HG02938 (cell line): ENCODE measurements at regions not wholly inside any gene's neighbourhood (a gene's known extent, or its start where the extent isn't known, plus 50 kb on each side); places are given as distances from the start of the nearest gene placed in this dataset.

ENCODE experiments used
- ATAC-seq: cut with Tn5 transposase; IDR thresholded peaks from one replicate; pipeline ENCODE4 v1.9.1; 2021; ENCODE audit warnings: mild to moderate bottlenecking, moderate library complexity; ENCODE audit not compliant: unreplicated experiment

DNA sequence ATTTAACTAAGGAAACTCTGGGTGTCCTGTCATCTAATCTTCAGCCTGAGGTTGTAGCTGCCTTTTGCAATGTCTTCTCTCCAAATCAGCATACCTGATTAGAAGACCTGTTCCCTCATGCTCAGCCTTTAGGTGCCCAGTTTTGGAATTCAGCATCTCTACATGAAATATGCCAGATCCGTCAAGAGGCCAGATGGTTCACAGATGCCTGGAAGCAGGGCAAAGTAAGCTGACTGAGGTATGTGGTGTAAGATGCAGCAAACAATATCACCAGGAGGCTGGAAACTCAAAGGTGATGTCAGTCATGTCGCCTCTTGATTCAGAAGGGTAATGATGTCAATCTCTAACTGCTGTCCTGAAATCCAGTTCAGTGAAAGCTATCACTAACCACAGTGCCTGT, 324.4 kb downstream of the PRELID2 start:
- no peak for ATAC-seq

DNA sequence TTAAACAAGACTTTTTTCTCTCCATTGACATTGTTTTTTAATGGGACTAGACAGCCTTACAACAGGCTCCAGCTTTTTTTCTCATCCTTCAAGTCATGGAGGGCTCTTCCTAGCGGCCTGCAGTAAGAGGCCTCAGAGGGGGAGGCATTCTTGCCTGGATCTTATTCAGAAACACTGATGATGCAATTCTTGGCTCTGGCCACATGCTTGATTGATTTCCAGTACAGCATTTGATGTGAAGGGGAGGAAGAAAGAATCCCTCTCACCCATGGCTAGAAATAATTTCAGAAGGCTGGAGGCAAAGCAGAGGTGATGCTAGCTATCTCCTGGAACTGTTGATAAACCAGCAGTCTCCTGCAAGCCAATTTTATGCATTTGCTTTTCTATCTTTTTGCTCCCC, 324.8 kb downstream of the PRELID2 start:
- ATAC-seq: no peak

DNA sequence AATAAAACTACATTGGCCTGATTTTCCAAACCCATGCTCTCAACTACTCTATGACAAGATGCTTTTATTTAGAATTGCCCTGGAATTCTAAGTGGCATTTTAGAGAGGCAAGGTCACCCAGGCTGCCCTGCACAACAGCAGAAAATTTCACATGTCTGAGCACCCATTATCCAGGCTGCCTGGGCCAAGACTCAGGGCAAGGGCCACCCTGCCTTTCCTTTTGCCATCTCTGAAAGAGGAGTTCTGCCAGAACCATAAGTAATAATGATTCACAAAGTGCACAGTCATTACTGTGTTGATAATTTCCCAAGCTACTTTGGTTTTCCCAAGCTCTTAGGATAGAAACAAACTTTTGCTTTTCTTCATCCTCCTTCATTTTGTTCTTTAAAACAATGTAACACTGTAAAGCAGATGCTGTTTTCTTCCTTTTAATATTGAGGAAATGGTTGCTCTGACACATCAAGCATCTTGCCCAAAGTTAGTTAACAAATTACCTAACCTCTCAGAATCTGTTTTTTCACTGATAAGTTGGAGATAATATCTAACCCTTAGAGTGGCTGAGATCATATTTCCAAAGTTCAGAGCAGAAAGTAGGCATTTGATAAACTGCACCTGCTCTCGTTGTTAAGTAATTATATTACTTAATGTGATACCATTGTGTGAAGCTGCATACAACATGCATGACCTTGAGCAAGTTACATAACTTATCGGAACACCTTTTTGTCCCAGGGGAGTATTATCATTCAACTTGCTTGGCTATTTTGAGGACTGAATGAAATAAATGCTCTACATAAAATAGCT, 325.6 kb downstream of the PRELID2 start:
- no peak for ATAC-seq

DNA sequence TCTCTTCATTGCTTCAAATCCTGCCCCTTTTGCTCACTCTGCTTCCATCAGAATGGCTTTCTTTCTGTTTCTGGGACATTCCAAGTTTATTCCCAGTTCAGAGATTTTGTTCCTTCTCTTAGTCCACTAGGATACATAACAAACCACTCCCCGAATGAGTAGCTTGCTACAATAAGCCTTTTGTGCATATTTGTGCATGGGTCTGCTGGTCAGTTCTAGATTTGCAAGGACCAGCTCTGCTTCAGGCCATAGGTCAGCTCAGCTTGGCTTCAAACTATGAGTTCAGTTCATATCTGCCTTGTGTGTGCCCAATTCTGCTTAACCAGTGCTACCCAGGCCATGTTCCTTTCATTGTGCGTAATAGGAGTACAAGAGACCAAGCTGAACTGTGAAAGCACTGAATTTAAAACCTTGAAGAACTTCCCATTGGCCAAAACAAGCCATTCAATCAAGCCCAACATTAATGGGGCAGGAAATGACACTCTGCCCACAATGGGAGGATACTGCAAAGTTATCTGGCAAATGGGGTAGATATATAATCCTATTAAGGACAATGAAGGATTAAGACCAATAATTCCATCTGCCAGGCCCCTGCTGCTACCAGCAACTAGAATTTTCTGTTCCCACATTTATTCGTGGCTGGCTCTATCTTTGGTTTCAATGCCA, 328.8 kb downstream of the PRELID2 start:
- no peak for ATAC-seq

DNA sequence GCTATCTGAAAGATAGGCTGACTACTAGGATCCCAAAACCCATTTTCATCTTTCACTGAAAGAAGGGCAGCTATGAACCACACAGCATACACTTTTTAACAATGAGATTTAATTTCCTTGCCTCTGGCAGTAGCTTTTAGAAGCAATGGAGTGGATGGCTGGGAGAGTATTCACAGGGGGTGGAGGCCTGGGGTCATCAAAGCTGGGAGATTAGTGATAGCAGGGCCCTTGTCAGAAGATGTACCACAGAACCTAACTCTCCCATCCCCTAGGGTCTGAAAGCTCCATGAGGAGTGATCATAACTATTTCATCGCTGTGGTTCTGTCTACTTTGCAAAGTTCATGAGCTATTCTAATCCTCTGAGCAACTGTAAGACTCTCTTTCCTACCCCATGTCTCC, 332.2 kb downstream of the PRELID2 start:
- no peak for ATAC-seq

DNA sequence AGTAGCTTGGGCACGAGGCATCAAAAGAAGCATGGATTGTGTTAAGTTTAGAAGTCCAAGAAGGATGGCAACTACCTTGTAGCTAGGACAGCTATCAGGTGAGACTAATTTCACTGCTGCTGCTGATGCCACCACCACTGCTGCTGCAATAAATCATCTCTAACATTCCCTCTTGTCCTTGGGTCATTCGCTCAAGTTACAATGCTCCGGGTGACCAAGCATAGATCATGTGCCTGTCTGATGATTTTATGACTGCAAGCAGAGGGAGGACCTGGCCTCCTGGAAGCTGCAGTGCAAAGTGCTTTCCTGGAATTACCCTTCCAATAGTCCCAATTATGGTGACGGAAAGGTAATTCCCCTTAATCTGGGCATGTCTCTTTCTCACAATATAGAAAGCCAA, 334.4 kb downstream of the PRELID2 start:
- ATAC-seq: no peak

DNA sequence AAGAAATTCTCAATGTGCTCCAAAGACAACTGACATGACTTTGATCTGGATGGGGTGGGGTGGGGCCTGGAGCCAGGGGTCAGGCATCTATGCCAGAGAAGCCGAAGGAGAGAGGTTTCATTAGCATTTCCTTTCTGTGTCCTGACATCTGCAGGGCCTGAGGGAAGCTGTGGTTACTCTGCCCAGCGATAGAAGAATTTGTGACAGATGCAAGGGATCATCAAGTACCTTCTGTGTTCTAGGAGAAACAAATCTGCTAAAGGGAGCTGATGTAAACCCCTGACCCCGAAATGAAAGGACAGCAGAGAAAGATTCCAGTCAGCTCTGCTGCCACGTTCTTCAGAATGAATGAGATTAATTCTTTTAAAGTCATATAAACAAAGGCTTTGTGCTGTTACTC, 335.7 kb downstream of the PRELID2 start:
- ATAC-seq: no peak

DNA sequence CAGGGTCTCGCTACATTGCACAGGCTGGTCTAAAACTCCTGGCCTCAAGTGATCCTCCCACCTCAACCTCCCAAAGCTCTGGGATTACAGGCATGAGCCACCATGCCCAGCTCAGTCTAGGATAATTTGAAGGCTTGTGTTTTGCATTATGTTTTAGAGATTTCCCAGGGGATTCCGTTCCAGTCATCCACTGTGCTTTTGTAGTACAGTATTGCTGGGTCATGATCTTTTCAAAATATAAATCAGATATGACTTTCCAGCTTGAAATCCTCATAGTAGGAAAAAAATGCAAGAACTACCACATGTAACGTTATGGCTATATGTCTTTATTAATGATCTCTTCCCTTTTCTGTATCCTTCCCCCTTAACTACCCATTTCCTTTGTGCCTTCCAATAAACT, 338.1 kb downstream of the PRELID2 start:
- no peak for ATAC-seq

DNA sequence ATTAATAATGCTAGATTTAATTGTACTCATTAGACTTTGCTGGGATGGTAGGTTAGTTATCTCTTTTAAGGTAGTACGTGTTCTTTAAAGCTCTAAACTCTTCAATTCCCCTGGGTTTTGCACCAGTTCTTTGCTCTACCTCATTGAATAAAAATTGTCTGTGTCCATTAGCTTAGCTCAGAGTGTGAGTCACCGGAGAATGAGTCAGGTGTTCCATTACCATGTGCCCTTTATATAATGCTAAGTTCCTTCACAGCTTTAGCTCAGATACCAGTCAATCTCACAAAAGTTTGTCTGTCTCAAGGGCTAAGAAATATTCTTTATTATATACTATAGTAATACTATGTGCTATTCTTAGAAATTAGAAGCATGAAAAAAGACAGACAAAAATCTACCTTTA, 339.4 kb downstream of the PRELID2 start:
- ATAC-seq: no peak

DNA sequence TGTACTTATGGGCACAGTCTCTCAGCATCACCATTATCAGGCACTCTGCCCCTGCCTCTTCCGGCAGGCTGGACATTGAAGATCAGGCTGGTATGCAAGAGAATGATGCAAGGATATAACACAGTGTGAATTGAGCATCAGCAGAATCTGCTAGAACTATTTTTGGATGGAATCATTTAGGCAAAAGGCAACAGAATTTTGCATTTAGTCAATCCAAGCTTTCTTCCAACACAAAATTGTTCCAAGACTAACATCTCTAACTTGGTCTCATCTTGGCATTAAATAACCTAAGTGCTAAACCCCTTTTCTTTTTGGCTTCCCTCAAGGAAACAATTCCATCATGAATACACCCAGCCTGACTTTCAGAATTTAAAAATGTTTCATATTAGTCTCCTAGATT, 339.9 kb downstream of the PRELID2 start:
- no peak for ATAC-seq

DNA sequence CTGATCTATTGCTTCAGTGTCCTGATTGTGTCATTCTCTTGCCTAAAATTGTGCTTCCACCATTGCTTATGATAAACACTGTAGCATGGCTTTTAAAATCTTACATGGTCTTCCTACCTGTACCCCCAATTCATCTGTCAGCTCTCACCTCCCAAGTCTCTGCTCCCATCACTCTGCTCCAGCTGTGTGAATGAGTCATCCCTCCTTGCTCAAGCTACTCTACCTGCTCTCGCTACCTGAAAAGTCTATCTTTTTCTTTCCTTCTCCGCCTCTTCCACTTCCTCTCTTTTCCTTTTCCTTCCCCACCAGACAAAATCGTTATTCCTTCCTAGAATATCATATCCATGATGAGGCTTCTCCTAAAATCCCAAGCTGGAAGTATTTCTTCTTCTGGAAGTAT, 341.7 kb downstream of the PRELID2 start:
- ATAC-seq: no peak

DNA sequence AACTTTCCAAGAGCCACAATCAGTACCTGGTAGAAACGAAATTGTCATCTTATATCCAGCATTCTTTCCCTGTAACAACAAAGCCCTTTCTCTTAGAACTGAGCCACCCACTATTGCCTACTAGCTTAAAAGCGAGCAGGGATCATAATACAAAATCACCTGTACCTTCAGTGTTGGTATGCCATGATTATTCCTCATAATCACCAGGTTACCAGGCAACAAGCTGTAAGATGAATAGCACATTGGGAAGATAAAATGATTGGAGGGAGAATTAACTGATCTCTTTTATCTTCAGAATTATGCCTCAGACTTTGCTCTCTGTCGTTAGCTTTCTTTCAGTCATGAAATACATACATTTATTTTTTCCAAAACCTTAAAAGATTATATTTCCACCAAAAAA, 345.6 kb downstream of the PRELID2 start:
- no peak for ATAC-seq

DNA sequence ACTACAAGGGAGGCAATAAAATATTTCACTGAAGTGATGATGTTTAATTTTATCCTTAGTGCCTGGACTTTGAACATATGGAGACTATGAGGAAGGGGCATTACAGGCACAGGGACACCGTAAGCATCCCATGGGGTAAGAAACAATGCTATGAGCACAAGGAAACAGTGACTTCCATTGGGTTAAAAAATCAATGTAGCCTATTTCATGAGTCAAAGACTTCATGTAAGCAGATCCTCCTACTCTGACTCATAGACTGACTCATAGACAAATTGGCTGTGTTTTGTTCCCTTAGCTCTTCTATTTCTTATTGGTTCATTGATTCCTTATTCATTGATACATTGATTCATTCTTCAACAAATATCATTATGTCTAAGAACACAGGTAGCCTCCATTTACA, 351.0 kb downstream of the PRELID2 start:
- no peak for ATAC-seq

DNA sequence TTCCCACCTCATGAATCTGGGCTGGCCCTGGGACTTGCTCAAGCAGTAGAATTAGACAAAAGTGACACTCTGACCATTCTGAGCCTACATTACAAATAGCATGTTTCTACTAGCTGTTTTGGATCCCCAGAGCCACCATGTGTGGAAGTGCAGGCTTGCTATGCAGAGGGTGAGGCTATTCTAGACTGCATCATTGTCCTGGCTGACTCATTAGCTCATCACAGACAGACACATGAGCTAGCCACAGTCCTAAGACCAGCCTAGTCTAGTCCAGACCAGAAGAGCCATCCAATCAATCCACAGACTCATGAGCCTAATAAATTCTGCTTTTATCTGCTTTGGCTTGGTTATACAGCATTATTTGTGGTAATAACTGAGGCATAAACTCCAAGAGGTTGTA, 351.9 kb downstream of the PRELID2 start:
- ATAC-seq: no peak

DNA sequence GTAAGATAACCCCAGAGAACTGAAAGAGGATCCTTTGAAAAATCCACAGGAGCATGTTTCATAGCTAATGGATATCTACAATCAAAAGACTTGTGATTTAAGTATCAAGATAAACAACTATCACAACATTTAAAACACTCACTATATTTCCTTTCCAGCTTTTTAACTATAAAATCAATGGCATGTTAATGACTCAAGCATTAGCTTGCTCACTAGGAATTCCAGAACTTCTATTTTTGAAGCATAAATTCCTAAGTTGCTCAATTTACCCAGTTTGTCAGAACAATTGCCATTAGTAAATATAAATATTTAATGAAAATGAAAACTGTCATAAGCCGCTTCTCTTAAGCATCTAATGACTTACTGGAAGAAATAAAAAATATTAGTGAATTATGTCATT, 355.3 kb downstream of the PRELID2 start:
- ATAC-seq: no peak

DNA sequence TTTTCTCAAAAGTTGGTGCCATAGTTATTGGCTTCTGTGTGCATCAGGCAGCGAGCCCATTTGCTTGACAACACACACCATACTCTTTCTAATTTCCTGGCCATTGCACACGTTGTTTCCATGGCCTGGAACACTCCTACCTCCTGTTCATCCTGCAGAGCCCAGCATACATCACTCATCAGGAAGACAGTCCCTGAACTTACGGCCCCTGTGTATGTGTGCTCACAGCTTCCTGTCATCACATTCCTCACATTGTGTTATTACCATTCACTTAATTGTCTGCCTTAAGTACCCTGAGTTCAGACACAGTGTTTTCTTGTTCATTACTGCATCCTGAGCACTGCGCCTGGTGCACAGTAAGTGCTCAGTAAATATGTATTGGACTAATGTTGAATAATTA, 355.9 kb downstream of the PRELID2 start:
- no peak for ATAC-seq

DNA sequence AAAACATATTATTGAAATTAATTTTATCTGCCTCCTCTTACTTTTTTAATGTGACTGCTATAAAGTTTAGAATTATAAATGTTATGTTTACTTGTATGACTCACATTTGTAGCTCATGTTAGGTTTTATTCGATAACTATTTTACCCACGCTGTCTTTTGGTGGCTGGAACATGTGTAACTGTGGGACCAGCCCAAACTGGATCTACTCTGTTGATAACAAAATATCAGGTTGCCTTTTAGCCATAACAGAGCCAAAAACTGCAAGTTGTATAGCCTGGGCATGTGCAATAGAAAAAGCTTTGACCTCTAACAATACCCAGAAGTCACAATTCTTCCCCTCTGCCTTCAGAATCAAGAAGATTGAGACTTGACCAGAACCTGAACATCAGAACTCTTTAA, 356.5 kb downstream of the PRELID2 start:
- no peak for ATAC-seq

DNA sequence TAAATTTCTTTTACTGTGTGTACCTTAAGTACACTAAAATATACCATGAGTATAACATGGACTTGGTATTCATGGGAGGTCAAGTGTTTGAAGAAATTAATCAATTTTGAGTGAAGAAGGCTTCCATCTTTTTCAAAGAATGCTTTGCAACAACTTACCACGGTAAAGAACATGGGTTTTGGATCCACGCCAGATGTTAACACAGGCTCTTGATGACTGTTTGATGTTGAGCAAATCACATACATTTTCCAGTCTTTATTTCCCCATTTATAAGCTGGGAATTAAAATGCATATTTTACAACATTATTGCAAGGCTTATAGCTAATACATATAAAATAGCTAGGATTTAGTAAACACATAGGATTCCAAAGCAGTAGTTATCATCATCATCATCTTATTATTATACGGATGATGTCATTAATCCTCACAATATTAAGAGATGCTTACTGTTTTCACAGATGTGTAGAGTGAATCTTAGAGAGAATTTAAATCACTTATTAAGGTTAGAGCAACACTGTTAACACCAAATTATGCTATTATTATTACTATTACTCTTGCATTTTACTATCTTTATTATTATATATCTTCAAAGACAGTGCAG, 362.0 kb downstream of the PRELID2 start:
- no peak for ATAC-seq

DNA sequence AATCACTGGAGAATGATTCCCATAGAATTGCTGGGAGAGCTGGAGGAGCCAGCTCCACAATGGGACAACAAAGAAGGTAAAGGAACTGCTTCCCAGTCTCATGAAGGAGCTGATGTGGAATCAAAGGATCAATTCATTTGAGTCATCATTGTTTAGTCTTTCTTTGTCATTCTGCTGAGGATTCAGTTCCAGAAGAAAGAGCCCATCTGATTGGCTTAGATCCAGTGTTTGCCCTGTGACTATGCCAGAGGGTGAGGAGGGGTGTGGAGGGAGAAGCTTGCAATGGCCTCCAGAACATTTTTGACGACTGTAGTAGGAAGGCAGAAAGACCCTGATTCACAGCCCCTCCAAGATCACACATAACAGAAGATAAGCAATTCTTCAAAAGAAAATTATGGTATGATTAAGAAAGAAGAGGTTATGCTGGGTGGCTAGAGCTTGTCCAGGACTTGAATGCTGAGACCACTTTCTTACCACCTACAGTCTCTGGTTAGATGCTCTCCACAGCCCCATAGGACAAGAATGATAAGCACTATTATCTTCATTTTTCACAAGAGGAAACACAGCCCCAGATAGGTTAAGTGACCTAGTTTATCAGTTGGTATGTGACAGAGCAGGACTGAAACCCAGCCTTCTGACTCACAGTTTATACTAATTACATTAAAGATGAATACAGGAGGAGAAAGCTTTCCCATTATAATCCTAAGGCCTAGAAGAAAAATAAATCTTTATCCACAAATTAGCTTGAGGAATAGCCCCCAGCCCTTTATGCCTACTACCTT, 363.1 kb downstream of the PRELID2 start:
- no peak for ATAC-seq

DNA sequence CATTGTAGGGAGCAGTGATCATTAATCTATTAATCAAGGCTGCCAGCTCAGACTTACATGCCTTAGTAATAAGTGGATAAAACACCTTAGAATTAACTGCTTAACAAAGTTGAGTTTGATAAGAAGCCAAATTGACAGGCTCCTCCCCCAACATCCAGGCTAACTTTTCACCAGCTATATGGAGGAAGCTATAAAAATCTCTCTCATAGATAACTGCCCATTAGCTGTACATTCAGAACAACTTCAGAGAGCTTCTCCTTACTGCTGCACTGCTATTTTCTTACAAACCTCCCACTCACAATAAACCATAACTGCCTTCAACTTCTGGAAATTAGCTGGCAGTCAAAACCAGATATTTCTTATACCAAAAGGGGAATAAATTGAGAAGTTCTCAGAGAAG, 364.1 kb downstream of the PRELID2 start:
- no peak for ATAC-seq

DNA sequence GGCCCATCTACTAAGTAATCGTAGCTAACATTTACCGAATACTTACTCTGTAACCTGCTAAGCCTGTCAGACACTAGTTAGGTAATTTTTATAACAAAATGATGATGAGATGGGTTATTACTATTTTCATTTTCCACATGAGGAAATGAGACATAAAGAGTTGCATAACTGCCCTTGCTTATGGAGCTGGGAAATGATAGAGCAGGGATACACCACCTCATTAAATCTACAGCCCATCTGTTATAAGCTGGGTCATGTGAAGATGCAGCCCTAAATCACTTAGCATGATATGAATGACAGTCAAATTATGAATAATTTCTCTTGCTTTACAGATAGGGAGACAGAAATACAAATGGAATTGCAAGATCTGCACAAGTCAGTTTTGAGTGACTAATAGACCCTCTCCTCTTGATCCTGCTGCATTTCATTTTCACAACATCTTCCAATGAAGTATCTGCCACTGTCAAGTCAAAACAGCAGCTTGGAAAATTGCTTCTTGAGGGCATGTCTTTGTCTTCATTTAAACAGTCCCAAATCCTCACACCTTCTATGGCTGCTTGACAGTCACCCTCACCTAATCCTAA, 364.7 kb downstream of the PRELID2 start:
- ATAC-seq: no peak
